ENCODE measurements at regions not wholly inside any gene's neighbourhood (a gene's known extent, or its start where the extent isn't known, plus 50 kb on each side); places are given as distances from the start of the nearest gene placed in this dataset.

DNA sequence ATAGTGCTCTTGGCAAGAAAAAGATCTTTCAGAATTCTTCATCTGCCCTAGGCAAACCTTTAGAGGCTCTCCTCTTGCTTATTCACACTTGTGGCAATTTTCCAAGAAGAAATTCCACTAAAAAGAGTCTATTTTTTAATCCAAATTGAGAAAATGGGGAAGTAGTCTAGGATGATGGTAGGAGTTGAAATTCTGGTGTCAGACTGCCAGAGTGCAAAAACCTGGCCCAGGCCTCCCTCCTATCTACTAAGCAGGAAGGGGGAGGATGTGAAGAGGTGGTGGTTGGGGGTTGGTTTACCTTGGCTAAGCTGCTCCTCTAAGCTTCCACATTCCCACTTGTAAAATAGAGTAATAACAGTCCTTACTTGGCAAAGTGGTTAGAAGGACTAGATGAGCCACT lies 120.6 kb upstream of the KCNJ15 start:
- DNase-seq (ENCODE audit: low spot score): no peak
- TF ChIP-seq, protein P1, sequence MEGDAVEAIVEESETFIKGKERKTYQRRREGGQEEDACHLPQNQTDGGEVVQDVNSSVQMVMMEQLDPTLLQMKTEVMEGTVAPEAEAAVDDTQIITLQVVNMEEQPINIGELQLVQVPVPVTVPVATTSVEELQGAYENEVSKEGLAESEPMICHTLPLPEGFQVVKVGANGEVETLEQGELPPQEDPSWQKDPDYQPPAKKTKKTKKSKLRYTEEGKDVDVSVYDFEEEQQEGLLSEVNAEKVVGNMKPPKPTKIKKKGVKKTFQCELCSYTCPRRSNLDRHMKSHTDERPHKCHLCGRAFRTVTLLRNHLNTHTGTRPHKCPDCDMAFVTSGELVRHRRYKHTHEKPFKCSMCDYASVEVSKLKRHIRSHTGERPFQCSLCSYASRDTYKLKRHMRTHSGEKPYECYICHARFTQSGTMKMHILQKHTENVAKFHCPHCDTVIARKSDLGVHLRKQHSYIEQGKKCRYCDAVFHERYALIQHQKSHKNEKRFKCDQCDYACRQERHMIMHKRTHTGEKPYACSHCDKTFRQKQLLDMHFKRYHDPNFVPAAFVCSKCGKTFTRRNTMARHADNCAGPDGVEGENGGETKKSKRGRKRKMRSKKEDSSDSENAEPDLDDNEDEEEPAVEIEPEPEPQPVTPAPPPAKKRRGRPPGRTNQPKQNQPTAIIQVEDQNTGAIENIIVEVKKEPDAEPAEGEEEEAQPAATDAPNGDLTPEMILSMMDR (IDR thresholded peaks at IDR 0.05; ENCODE audit: borderline replicate concordance, control extremely low read depth, extremely low read depth, insufficient read depth, missing control alignments): no peak
- in situ Hi-C loops (cut with MboI; ENCODE audit: low sequenced_read_pairs, unreplicated experiment): loop anchor here (25.0 kb wide), 1 partner anchor 424 kb away; no protein-coding TSS in a partner anchor

DNA sequence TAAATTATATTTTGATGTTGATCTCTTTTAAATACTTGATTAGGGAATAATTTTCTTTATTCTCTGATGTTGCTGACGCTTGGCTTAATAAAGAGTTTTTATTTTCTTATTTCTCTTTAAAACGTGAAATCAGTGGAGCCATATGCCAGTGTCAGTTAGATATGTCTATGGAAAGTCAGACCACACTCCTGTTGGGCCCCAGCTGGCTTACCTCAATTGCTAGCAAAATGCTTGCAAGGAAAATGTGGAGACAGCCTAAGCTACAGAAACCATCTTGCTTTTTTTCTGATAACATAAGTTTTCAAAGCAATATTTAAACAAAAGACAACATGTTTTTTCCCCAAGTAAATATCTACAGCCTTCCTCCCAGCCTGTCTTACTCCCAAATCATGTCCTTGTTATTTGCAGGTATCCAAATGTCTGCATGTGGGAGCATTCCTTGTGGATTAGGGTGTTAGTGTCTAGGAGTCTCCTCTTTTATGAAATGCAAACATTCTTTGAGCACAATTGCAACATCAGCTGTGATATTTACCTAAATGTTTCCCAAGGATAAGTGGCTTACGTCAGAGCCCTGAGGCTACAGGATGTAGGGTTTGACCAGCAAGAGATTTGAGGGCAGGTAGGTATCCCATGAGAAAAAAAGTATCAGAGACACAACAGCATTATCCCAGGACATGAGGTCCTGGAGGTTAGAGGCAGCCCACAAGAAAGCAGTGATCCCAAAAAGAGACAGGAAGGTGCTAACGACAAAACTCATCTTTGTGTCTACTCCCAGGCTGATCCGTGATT lies 117.2 kb upstream of the KCNJ15 start:
- no peak for DNase-seq (ENCODE audit: low spot score)
- TF ChIP-seq, protein P1 (IDR thresholded peaks at IDR 0.05; ENCODE audit: borderline replicate concordance, control extremely low read depth, extremely low read depth, insufficient read depth, missing control alignments): no peak
- in situ Hi-C loops (cut with MboI; ENCODE audit: low sequenced_read_pairs, unreplicated experiment): loop anchor here (25.0 kb wide), 1 partner anchor 427 kb away; no protein-coding TSS in a partner anchor

DNA sequence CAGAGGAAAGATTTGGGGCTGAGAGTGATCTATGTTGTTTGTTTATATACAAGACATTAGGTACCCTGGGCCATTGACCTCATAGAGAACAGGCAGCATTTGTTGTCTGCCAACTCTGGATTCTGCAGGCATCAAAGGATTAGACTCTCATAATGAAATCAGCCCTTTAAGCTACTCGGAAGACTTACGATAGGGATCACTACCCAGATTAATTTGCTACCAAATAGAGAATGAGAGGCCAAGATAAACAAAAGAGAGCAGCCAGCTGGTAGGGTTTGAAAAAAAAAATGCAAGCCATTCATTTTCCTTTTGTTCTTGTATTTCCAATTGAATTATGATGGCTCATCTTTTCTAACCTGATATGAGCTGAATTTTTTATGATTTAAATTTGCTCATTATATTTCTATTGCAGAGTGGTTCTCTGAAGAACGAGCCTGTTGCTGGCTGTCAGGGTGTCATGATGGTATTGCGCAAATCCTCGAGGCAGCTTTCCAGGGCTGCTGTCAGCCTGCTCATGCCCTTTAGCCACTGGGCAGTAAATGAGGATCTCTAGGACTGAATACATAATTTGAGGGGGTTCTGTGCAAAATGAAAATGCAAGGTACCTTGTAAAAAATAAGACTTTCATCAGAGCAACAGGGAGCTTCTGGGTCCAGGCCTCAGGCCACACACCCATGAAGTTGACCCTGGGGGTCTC lies 116.4 kb upstream of the KCNJ15 start:
- TF ChIP-seq, protein P1 (IDR thresholded peaks at IDR 0.05; ENCODE audit: borderline replicate concordance, control extremely low read depth, extremely low read depth, insufficient read depth, missing control alignments): no peak
- no peak for DNase-seq (ENCODE audit: low spot score)
- in situ Hi-C loops (cut with MboI; ENCODE audit: low sequenced_read_pairs, unreplicated experiment): loop anchor here (25.0 kb wide), 1 partner anchor 428 kb away; no protein-coding TSS in a partner anchor

DNA sequence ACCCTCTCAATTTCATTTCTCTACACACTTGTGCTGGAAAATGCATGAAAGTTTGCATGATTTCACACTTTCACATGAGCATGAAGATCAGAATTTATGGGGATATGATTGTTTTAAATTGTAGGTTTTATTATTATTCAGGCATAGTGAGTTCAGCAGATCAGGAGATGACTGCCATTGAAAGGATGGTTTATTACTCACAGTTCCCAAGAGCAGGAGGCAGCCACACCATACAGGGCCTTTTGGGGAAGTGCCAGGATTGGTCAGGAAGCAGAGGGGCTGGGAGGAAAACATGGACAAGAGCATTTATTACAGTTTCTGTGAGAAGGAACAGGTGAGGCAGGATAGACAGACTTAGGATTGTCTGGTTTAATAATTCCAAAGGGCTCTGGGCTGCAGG lies 114.6 kb upstream of the KCNJ15 start:
- in situ Hi-C loops (cut with MboI; ENCODE audit: low sequenced_read_pairs, unreplicated experiment): loop anchor here (25.0 kb wide), 1 partner anchor 430 kb away; no protein-coding TSS in a partner anchor
- TF ChIP-seq, protein P1 (IDR thresholded peaks at IDR 0.05; ENCODE audit: borderline replicate concordance, control extremely low read depth, extremely low read depth, insufficient read depth, missing control alignments): no peak
- no peak for DNase-seq (ENCODE audit: low spot score)

DNA sequence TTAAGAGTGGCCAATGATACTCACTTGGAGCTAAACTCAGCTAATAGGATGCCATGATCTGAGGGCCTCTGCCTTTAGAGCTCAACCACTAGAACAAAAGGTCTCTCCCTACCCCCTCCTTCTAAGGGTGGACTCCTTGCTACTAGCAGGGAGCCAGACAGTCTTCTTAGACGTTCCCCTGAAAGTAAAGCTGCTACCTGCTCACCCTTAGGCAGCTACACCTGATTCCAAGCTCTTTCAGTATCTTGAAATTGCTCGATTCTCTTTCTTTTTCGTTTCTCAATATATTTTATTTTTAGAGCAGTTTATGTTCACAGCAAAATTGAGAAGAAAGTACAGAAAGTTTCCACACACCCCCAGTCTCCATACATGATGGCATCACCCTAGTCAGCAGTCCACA lies 112.6 kb upstream of the KCNJ15 start:
- no peak for DNase-seq (ENCODE audit: low spot score)
- in situ Hi-C loops (cut with MboI; ENCODE audit: low sequenced_read_pairs, unreplicated experiment): loop anchor here (25.0 kb wide), 1 partner anchor 432 kb away; no protein-coding TSS in a partner anchor
- TF ChIP-seq, protein P1 (IDR thresholded peaks at IDR 0.05; ENCODE audit: borderline replicate concordance, control extremely low read depth, extremely low read depth, insufficient read depth, missing control alignments): no peak

DNA sequence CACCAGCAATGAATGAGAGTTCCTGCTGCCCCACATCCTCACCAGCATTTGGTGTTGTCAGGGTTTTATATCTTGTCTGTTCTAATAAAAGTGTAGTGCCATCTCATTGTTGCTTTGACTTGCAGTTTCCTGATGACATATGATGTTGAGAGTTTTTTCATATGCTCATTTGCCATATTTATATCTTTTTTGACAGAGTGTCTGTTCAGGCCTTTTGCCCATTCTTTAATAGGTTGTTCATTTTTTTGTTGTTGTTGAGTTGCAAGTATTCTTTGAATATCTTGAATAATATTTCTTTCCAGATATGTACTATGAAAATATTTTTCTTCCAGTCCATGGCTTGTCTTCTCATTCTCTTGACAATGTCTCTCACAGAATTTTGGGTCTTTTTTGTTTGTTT lies 111.7 kb upstream of the KCNJ15 start:
- in situ Hi-C loops (cut with MboI; ENCODE audit: low sequenced_read_pairs, unreplicated experiment): loop anchor here (25.0 kb wide), 1 partner anchor 433 kb away; no protein-coding TSS in a partner anchor
- TF ChIP-seq, protein P1 (IDR thresholded peaks at IDR 0.05; ENCODE audit: borderline replicate concordance, control extremely low read depth, extremely low read depth, insufficient read depth, missing control alignments): no peak

More for the DNA sequence above, 111.7 kb upstream of the KCNJ15 start:
- no peak for DNase-seq (ENCODE audit: low spot score)

Measured in GM13976 (cell line).